H1 (cell line): ENCODE measurements at regions not wholly inside any gene's neighbourhood (a gene's known extent, or its start where the extent isn't known, plus 50 kb on each side); places are given as distances from the start of the nearest gene placed in this dataset.

ENCODE experiments used
- CHD2 ChIP-seq: IDR thresholded peaks from 2 replicates; pipeline ENCODE4 v1.6.1; 2012; ENCODE audit warnings: low read length, improper control_type of control experiment
- CTCF ChIP-seq, 3 experiments: IDR thresholded peaks; 1 replicate in 2 of 3; 2 replicates in 1 of 3; pipeline versions ENCODE4 v1.5.1 to v1.6.1; 2011; ENCODE audit warnings: low read length in 3 of 3, mild to moderate bottlenecking in 3 of 3, inconsistent platforms in 2 of 3, low read depth in 1 of 3, moderate library complexity in 1 of 3; ENCODE audit not compliant: insufficient read depth in 1 of 3; ENCODE audit errors: control extremely low read depth in 1 of 3
- GTF2F1 ChIP-seq: IDR thresholded peaks from 2 replicates; pipeline ENCODE4 v1.6.1; 2012; ENCODE audit warnings: low read depth, low read length, improper control_type of control experiment, borderline replicate concordance
- NANOG ChIP-seq: IDR thresholded peaks from 2 replicates; pipeline ENCODE4 v1.6.1; 2011; ENCODE audit warnings: low read length, low read depth, mild to moderate bottlenecking, inconsistent platforms; ENCODE audit not compliant: insufficient read depth, poor library complexity, severe bottlenecking
- POLR2AphosphoS5 ChIP-seq: IDR thresholded peaks from 2 replicates; pipeline ENCODE4 v1.6.1; 2011; ENCODE audit warnings: low read depth, low read length
- YY1 ChIP-seq: IDR thresholded peaks from 2 replicates; pipeline ENCODE4 v1.6.1; 2011; ENCODE audit warnings: low read depth, mild to moderate bottlenecking, low read length

- TF ChIP-seq POLR2AphosphoS5 (no peak), CHD2 (no peak), CTCF (IDR thresholded peaks at IDR 0.05; ENCODE audit: control extremely low read depth in 1 of 3, insufficient read depth in 1 of 3, low read depth in 1 of 3, low read length in 3 of 3) (no peak), GTF2F1 (no peak), NANOG (no peak), YY1 (no peak)
Observed at GRCh38 chr7:12052211-12052610, 158.9 kb upstream of the TMEM106B start.
